GM12801 (cell line): ENCODE measurements at regions not wholly inside any gene's neighbourhood (a gene's known extent, or its start where the extent isn't known, plus 50 kb on each side); places are given as distances from the start of the nearest gene placed in this dataset.

ENCODE experiments used
- CTCF ChIP-seq: IDR thresholded peaks from one replicate; pipeline ENCODE4 v1.5.1; 2011; ENCODE audit warnings: control low read depth; ENCODE audit not compliant: insufficient read length; ENCODE audit errors: extremely low read depth

GRCh38 chr6:16985513-16986284 lies 116.2 kb upstream of the STMND1 start:
- TF ChIP-seq CTCF: no peak

GRCh38 chr6:16982807-16983206 lies 119.0 kb upstream of the STMND1 start:
- no peak for TF ChIP-seq CTCF

DNA sequence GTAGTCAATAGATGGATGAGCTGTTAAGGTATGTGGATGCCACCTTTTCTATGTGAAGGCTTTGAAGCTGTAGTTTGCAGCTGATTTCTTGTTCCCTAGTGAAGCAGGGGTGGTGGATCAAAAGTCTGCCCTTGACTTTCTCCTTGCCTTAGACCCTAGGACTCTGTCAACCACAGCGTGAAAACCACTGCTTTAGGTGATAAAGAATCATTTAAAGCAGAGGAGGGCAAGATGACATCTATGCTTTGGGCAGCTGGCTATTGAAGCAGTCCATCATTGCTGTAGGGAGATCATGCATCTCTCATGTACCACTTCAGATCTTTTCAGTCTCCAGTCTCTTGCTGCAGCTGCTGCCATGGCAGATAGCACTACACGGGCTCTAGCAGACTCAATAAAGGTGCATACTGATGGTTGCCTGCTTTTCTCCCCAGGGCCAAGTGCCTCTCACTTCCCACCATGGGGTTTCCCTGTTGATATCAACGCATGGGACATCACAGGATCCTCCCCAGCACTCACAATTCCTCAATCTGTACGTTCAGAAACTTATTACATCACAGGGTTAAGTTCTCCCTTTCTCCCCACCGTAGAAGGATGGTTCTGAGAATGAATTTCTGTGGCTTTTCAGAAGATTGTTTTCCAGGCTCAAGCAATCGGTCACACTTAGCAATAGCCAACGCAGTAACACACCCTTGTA lies 122.0 kb upstream of the STMND1 start:
- TF ChIP-seq CTCF: no peak

DNA sequence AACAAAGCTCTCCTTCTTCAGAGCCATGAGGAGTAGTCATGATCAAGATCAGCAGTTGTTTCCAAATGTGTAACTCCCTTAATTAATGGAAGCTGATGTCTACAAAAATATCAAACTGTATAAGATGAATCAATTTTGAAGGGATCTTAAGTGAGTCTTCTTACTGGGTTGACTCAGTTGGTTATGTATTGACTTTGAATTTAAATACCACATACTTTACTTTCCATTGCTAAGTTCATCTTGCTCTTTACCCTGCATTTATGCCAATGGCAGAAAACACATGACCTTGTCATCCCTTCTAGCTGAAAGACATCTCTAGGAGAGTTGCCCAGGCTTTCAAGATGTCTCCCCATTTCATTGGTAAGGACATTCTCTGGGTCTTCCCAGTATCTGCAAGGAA lies 123.2 kb upstream of the STMND1 start:
- no peak for TF ChIP-seq CTCF

DNA sequence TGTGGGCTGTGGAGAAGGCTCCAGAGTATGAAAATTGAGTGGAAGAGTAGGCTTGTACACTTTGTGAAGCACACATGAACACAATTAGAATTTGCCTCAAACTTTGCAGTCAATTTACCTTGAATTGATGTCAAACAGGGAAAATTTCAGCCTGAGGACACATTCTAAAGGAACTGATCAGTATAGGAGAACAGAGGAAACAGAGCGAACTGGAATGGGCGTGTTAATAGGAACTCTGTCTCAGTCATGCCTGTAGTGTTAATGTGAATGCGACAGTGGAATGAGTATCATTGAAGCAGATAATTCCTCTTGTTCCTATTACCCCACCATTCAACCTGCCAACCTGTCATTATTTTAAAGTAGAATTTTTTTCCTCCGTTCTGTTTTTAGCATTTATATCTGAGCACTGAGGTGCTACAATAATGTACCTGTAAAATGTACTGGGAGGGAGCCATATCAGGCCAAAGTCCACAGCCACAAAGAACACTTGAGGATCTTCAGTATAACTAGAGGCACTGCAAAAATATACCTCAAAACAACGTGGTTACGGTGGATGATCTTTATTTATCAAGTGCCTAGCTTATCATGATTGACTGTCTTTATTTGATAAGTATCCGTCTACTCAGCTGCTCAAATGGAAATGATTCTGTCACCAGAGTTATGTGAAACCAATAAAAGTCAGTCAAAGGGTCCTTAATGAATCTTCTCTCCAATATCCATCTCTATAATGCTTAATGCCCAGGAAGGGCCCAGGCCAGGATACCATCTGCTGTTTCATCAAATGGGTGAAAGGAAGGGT lies 125.3 kb upstream of the STMND1 start:
- no peak for TF ChIP-seq CTCF

DNA sequence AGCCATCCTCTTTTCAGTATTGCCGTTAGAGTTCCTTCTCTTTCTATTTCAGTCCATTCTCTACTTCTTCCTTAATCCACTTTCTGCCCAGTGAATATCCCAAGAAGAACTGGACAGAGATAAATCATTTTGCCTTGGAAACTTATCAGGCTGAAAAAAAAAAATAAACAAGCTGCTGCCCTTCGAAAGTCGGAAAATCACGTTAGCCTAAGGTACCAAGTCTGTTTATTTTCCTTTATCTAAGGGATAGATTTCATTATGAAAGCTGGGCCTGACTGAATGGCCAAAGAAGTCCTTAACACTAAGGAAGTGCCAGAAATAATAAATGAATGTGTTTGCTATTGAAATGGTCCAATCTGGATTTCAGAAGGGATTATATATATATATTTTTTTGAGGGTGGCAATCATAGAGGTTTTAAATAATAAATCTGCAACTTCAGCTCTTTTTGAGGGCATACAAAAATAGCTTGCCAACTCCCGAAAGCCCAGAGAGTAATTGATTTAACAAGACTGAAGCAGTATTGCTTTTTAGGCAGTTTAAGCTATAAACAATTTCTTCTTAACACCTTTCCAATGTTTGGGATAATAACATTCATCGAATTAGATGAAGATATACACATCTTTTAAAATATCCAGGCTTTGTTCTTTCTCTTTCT lies 127.0 kb upstream of the STMND1 start:
- TF ChIP-seq CTCF: no peak

GRCh38 chr6:16974387-16974673 lies 127.5 kb upstream of the STMND1 start:
- no peak for TF ChIP-seq CTCF
